CD14-positive monocyte (primary cell): ENCODE measurements at regions not wholly inside any gene's neighbourhood (a gene's known extent, or its start where the extent isn't known, plus 50 kb on each side); places are given as distances from the start of the nearest gene placed in this dataset.

ENCODE experiments used
- DNase-seq, 3 donors: peaks; one replicate each; pipeline ENCODE4 v3.0.0-alpha.2; 2011 to 2022
- H2AFZ ChIP-seq: 2 replicates; pipeline ENCODE4 v1.6.0; 2012; ENCODE audit warnings: mild to moderate bottlenecking, low read depth, low read length, inconsistent platforms; ENCODE audit not compliant: insufficient read depth, poor library complexity, severe bottlenecking
- H3K27ac ChIP-seq, 2 donors: 1 replicate in 1 of 2; 2 replicates in 1 of 2; pipeline ENCODE4 v1.5.1; 2012 to 2013; ENCODE audit warnings: low read length in 2 of 2, control low read depth in 1 of 2, inconsistent platforms in 1 of 2, low read depth in 1 of 2, mild to moderate bottlenecking in 1 of 2
- H3K27me3 ChIP-seq, 2 donors: one replicate each; pipeline versions ENCODE4 v1.6.0 to v1.6.1; 2011 to 2013; ENCODE audit warnings: low read length in 2 of 2; ENCODE audit not compliant: control insufficient read depth in 2 of 2, insufficient read depth in 2 of 2
- H3K36me3 ChIP-seq, 2 donors: replicated peaks in 1 of 2; 1 replicate in 1 of 2; 2 replicates in 1 of 2; pipeline versions ENCODE4 v1.5.1 to v1.6.1; 2012 to 2013; ENCODE audit warnings: low read length in 2 of 2, control low read depth in 1 of 2, inconsistent platforms in 1 of 2, mild to moderate bottlenecking in 1 of 2; ENCODE audit not compliant: insufficient read depth in 2 of 2, control insufficient read depth in 1 of 2
- H3K4me1 ChIP-seq, 2 donors: 1 replicate in 1 of 2; 2 replicates in 1 of 2; pipeline versions ENCODE4 v1.5.1 to v1.6.1; 2012 to 2013; ENCODE audit warnings: low read length in 2 of 2, control low read depth in 1 of 2, inconsistent platforms in 1 of 2, mild to moderate bottlenecking in 1 of 2, moderate library complexity in 1 of 2; ENCODE audit not compliant: insufficient read depth in 2 of 2, control insufficient read depth in 1 of 2
- H3K4me2 ChIP-seq: replicated peaks from 2 replicates; pipeline ENCODE3; 2012; ENCODE audit warnings: low read length, moderate library complexity, mild to moderate bottlenecking; ENCODE audit not compliant: poor library complexity, severe bottlenecking; ENCODE audit errors: extremely low read depth
- H3K4me3 ChIP-seq, 3 experiments: fragments of 200-600 bp in 1 of 3; sonication (generic) in 1 of 3; replicated peaks in 1 of 3; 1 replicate in 2 of 3; 2 replicates in 1 of 3; pipeline ENCODE4 v1.5.1; 2011 to 2013; ENCODE audit warnings: low read length in 3 of 3, mild to moderate bottlenecking in 3 of 3, control low read depth in 2 of 3, low read depth in 2 of 3, inconsistent platforms in 1 of 3, moderate library complexity in 1 of 3
- H3K79me2 ChIP-seq: 2 replicates; pipeline ENCODE4 v1.6.0; 2012; ENCODE audit warnings: mild to moderate bottlenecking, control low read depth, inconsistent platforms, low read length, moderate library complexity; ENCODE audit not compliant: insufficient read depth
- H3K9ac ChIP-seq: 2 replicates; pipeline ENCODE4 v1.6.0; 2017; ENCODE audit warnings: low read length, mild to moderate bottlenecking; ENCODE audit not compliant: insufficient read depth, poor library complexity, severe bottlenecking
- H3K9me3 ChIP-seq, 2 donors: replicated peaks in 1 of 2; 1 replicate in 1 of 2; 2 replicates in 1 of 2; pipeline versions ENCODE4 v1.5.1 to v1.6.1; 2012 to 2013; ENCODE audit warnings: low read length in 2 of 2, control low read depth in 1 of 2; ENCODE audit not compliant: control insufficient read depth in 1 of 2, insufficient read depth in 1 of 2
- H4K20me1 ChIP-seq: 2 replicates; pipeline ENCODE4 v1.6.0; 2012; ENCODE audit warnings: mild to moderate bottlenecking, low read length, control low read depth, moderate library complexity; ENCODE audit not compliant: insufficient read depth
- H3K27ac Mint-ChIP-seq, 7 donors: one replicate each; pipeline ENCODE4 v1.8.0; 2020; ENCODE audit warnings: mild to moderate bottlenecking in 7 of 7, mixed read lengths in 7 of 7, moderate library complexity in 6 of 7, inconsistent platforms in 2 of 7
- H3K27me3 Mint-ChIP-seq, 3 donors: one replicate each; pipeline ENCODE4 v1.8.0; 2021 to 2022; ENCODE audit warnings: low read depth in 3 of 3, mild to moderate bottlenecking in 3 of 3, mixed read lengths in 3 of 3, moderate library complexity in 3 of 3, inconsistent platforms in 1 of 3
- H3K36me3 Mint-ChIP-seq, 2 donors: one replicate each; pipeline ENCODE4 v1.8.0; 2020; ENCODE audit warnings: mixed read lengths in 2 of 2, inconsistent platforms in 1 of 2, mild to moderate bottlenecking in 1 of 2
- H3K4me1 Mint-ChIP-seq: one replicate; pipeline ENCODE4 v1.8.0; 2020; ENCODE audit warnings: mild to moderate bottlenecking, mixed read lengths
- H3K4me3 Mint-ChIP-seq, 2 donors: one replicate each; pipeline ENCODE4 v1.8.0; 2020; ENCODE audit warnings: mild to moderate bottlenecking in 2 of 2, mixed read lengths in 2 of 2, moderate library complexity in 1 of 2
- H3K9me3 Mint-ChIP-seq, 7 donors: one replicate each; pipeline ENCODE4 v1.8.0; 2020 to 2022; ENCODE audit warnings: mixed read lengths in 7 of 7, mild to moderate bottlenecking in 6 of 7, moderate library complexity in 6 of 7, inconsistent platforms in 2 of 7
- CTCF ChIP-seq: fragments of 200-600 bp; IDR thresholded peaks from one replicate; pipeline ENCODE4 v1.8.0; 2022; ENCODE audit warnings: antibody characterized with exemption, mild to moderate bottlenecking
- whole genome bisulfite sequencing: methylation state at CpG from one replicate; pipeline ENCODE4 v1.1.5; 2013; ENCODE audit warnings: missing lambda C conversion rate; ENCODE audit not compliant: insufficient coverage; 5-methylcytosine and 5-hydroxymethylcytosine counted together
- intact Hi-C, 2 donors: fragments of 100-400 bp; cut with micrococcal nuclease; formaldehyde crosslinking; loops; one replicate each; pipeline versions ENCODE4 v1.15.0 to v1.15.1; 2023

DNA sequence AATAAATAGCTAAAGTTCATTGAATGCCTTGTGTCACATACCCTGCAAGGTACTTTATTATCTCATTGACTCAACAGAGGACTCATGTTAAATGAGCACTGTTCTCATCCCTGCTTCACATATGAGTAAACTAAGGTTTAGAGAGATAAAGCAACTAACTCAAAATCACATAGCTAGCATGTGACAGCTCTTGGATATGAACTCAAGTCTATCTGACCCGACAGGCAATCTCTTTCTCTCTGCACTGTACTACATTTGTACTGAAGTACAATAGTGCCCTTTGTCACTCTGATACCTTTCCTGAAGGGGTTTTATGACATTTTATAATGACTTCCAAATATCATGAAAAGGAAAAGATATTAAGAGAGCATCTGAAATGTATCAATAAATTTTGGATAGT, 297.5 kb upstream of the UBE2E3 start:
- WGBS: no CpG with 5 or more reads among the region's 1 CpG
- Mint-ChIP-seq H3K4me3 (no peak overlapping the region), H3K9me3 (peaks cover 0 to 3% (median 2%) of the 10 kb centered on the region in 7 donors), H3K27ac (no peak overlapping the region), H3K4me1 (no peaks in the 10 kb centered on the region), H3K27me3 (peaks cover 2 to 5% (median 2%) of the 10 kb centered on the region in 3 donors), H3K36me3 (no peaks in the 10 kb centered on the region)
- H2AFZ ChIP-seq: no peak overlapping the region
- H3K9ac ChIP-seq: no peak overlapping the region
- H3K4me3 ChIP-seq: no peak overlapping the region
- TF ChIP-seq CTCF: no peak
- no peaks in the 10 kb centered on the region for H3K79me2 ChIP-seq
- no peaks in the 10 kb centered on the region for H3K27me3 ChIP-seq
- no peaks in the 10 kb centered on the region for H3K36me3 ChIP-seq
- no peaks in the 10 kb centered on the region for H4K20me1 ChIP-seq
- no peaks in the 10 kb centered on the region for H3K4me1 ChIP-seq
- H3K27ac ChIP-seq: no peak overlapping the region
- H3K4me2 ChIP-seq: no peak overlapping the region
- no peaks in the 10 kb centered on the region for H3K9me3 ChIP-seq
- intact Hi-C loops: no loop called here
- DNase-seq: no peak

- Histone ChIP-seq H3K27me3 (no peaks in the 10 kb centered on the region), H3K4me3 (no peak overlapping the region), H4K20me1 (no peaks in the 10 kb centered on the region), H3K4me2 (no peak overlapping the region), H3K36me3 (no peaks in the 10 kb centered on the region), H3K79me2 (no peaks in the 10 kb centered on the region), H3K9ac (no peak overlapping the region), H3K9me3 (no peaks in the 10 kb centered on the region), H2AFZ (no peak overlapping the region), H3K27ac (no peak overlapping the region), H3K4me1 (no peaks in the 10 kb centered on the region)
- H3K27me3 Mint-ChIP-seq: peaks cover 3 to 7% (median 3%) of the 10 kb centered on the region in 3 donors
- no peak for TF ChIP-seq CTCF
- intact Hi-C loops: no loop called here
- H3K4me1 Mint-ChIP-seq: no peaks in the 10 kb centered on the region
- peaks cover 0 to 3% (median 1%) of the 10 kb centered on the region in 7 donors for H3K9me3 Mint-ChIP-seq
- no peak for DNase-seq
- H3K27ac Mint-ChIP-seq: peak overlapping the region in 1 of 7 donors; percentile 11
- H3K36me3 Mint-ChIP-seq: no peaks in the 10 kb centered on the region
- H3K4me3 Mint-ChIP-seq: no peak overlapping the region
- WGBS: 79% methylated on average over 2 of the region's 2 CpGs
These were observed 300.7 kb upstream of the UBE2E3 start for GRCh38 chr2:180679693-180680092.
